ENCODE measurements at regions not wholly inside any gene's neighbourhood (a gene's known extent, or its start where the extent isn't known, plus 50 kb on each side); places are given as distances from the start of the nearest gene placed in this dataset.

GRCh38 chr10:42973870-42974692 is 102.8 kb upstream of the RET start:
- DNase-seq: no peak

- no peak for DNase-seq
Measured at GRCh38 chr10:42974693-42975002, 102.2 kb upstream of the RET start.

DNA sequence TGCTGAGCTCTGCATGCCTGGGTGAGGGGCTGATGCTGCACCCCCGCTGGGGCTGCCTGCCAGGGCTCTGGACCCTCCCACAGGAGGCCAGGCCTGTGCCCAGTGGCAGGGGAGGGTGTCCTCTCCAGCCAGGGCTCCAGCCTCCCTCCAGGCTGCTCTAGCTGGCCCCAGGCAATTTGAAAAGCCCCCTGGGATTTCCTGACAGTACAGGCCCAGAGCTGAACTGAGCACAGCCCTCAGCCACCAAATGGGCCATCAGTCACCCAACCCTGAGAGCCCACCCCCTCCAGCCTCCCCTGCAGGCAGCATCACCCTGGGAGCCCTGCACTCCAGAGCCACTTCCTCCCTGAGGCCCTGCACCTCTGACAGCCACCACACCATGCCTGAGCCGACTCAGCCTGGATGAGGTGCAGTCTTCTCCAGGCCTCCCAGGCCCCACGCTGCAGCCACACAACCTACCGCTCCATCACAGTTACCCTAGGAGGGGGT is 101.8 kb upstream of the RET start:
- no peak for DNase-seq

DNA sequence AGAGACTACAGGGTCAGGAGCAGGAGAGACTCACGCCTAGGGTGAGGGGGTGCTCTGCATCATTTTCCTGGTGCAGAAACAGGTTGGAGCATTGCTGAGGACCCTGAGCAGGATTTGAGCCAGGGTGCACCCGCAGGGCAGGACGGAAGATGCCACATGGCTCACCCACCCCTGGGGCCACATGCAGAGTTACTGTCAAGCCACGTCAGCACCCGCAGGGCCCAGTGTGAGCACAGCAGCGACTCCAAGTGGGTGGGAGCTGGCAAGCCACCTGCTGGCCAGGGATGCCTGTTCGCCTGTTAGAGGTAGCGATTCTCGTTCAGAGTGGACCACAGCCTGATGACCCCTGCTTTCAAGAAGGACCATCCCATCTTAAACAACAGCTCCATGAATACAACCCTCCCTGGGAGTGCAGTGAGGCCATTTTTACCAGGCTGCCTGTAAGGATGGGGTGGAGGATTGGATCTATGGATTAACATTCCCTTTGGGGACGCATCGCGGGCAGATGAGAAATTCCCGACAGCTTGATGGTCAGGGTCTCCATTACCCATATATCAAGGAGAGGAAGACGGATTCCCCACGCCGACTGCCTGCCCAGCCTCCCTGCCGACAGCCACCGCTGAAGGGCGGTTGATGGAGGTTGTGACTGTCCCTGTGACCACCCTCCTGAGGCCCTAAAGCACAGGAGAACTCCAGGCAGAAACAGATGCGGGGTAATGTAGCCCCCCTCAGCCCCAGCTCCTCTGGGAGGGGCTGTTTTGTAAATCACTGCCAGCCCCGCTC is 101.1 kb upstream of the RET start:
- DNase-seq: no peak

DNA sequence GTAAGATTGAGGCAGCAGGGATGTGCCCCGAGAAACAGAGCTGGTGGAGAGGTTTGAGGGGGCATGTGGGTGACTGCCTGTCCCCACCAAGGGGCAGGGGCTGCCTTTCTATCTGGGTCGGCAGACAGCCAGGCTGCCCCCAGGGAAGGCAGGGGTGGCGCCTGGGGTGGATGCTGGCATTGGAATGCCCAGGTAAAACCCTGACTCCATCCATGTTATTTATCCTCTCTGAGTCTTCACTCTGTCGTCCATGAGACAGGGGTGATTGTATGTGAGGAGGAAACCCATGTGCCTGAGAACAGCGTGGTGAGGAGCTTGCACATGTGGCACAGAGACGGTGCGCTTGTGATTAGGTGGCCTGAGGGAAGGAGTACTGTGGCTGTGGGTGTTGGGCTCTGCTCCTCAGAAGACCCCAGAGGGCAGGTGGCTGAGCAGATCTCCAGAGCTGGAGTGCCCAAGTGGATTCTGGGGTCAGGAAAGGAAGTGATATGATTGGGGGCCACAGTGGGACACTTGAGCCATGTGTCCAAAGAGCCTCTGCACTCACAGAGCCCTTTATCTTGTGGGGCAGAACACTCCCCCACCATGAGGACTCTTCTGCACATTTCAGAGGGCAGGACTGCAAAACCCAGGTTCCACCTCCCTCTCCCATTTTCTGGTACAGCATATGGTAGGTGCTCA is 100.4 kb upstream of the RET start:
- DNase-seq: no peak

- DNase-seq: no peak
Measured at GRCh38 chr10:42977032-42977416, 99.8 kb upstream of the RET start.

- DNase-seq: no peak
Measured at GRCh38 chr10:42979181-42979580, 97.7 kb upstream of the RET start.

GRCh38 chr10:42979721-42980467 is 97.0 kb upstream of the RET start:
- DNase-seq: no peak

GRCh38 chr10:42980553-42981357 is 96.1 kb upstream of the RET start:
- no peak for DNase-seq

- no peak for DNase-seq
Measured at GRCh38 chr10:42981358-42982236, 95.3 kb upstream of the RET start.

- DNase-seq: no peak
Measured at GRCh38 chr10:42982891-42983506, 93.9 kb upstream of the RET start.

DNA sequence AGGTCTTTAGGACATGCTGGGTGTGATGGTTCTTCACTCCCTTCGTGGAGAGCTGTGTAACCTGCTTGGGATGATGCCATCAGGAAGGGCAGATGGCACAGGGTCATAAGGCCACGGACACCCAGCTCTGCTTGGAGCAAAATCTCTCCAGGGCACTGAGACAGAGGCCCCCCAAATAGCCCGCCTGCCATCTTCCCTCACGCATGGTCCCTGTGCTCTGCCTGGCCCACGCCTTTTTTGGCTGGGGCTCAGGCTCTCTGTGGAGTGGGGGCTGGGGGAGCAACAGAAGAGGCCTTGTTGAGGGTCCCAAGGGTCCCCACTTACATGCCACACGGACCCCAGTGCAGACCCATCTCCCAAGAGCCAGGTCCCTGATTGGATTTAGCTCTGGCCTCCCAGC is 93.3 kb upstream of the RET start:
- DNase-seq: no peak

- no peak for DNase-seq
Measured at GRCh38 chr10:42984035-42984610, 92.7 kb upstream of the RET start.

GRCh38 chr10:42984761-42985325 is 92.0 kb upstream of the RET start:
- no peak for DNase-seq

GRCh38 chr10:42985436-42986316 is 91.2 kb upstream of the RET start:
- DNase-seq: no peak

DNA sequence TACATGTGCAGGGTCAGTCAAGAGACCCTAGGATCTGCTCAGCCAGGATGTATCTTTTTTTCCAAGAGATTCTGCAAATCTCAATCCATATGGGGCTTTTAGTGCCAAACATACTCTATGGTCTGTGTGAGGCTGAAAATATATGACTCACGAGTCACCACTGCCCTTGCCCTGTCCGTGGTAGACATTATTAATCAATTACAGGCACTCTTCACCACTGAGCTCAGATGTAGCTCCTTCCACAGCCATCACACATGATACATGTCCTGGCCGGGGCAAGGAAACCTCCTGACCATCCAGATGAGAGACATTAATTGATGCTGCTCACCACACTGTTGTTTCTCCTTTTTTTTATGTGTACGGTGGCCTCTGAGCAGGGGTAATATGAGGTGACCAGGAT is 90.2 kb upstream of the RET start:
- no peak for DNase-seq

DNA sequence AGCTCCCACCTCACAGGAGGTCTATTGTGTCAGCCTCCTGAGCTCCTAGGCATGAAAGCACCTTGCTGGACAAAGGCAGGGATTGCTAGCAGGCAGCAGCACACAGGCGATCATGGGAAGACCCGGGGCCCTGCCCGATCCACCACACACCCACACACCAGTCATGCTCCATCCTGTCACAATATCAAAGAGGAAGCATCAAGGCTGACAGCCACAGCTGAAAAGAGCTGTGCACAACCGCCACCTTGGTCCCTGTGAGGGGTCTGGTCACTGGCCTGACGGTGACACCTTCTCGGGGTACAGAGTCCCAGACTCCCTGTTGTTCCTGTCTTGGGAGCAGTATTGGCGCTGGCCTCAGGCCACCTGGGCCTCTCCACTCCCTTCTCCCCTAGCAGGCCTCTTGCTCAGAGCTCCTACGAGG is 89.7 kb upstream of the RET start:
- DNase-seq: no peak

GRCh38 chr10:42987575-42987974 is 89.3 kb upstream of the RET start:
- DNase-seq: no peak

DNA sequence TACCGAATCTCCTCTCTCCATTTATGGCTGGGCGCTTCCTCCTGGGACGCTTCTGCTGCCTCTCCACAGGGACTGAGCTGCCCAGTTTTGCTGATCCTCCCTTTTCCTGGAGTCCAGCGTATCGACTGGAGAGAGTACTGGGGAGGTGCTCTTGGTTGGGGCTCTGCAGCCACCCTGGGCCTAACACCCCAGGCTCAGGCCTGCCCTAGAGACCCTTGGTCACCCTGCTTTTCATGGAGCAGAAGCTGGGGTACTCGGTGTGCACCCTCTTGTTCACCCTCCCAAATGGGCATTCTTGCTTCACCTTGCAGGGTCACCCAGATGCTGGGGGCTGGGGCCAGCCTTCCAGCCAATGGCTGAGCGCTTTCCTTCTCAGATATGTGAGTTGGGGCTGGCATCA is 88.8 kb upstream of the RET start:
- DNase-seq: no peak

All from CD4-positive, alpha-beta T cell treated with Interleukin-10 for 1 hour (primary cell).